ENCODE measurements at regions not wholly inside any gene's neighbourhood (a gene's known extent, or its start where the extent isn't known, plus 50 kb on each side); places are given as distances from the start of the nearest gene placed in this dataset.

DNA sequence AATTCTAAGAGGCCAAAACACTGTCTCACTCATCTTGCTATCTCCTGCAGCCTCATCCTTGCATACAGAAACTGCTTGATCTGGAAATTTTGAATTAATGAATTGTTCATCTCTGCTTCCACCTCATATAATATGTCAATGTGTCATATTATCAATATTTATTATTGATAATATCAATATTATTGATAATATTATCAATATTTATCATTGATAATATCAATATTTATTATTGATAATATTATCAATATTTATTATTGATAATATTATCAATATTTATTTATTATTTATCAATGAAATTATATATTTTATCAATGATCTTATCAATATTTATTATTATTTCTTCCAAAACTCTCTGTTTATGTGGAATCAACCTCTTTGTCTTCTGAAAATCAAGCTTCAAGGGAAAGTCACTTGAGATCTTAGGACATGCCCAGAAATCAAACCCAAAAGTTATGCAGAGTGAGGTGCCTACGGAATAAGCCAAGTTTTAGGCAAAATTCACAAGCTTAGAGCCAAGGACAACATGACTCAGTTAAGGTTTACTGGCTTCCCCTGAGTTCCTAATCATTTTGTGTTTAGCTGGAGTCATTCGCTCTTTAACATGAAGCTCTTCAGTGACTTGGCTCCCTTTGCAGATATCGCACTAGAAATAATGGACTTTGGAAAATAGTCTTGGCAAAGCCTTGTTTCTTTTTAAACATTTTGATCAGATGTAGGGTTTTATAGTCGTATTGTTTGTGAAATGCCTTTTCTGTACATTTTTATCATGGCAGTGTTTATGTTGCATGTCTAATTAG is 297.1 kb upstream of the RARB start:
- Histone ChIP-seq H3K9me3 (peaks cover 2 to 12% of the 10 kb centered on the region in 2 donors), H3K4me1 (no peaks in the 10 kb centered on the region), H3K27ac (no peak overlapping the region), H3K4me3 (no peak overlapping the region), H3K36me3 (no peaks in the 10 kb centered on the region), H3K27me3 (no peaks in the 10 kb centered on the region)
- DNase-seq (ENCODE audit: low spot score in 2 of 2) = no peak
- intact Hi-C loops (cut with DNase I) = no loop called here
- TF ChIP-seq, protein P1, sequence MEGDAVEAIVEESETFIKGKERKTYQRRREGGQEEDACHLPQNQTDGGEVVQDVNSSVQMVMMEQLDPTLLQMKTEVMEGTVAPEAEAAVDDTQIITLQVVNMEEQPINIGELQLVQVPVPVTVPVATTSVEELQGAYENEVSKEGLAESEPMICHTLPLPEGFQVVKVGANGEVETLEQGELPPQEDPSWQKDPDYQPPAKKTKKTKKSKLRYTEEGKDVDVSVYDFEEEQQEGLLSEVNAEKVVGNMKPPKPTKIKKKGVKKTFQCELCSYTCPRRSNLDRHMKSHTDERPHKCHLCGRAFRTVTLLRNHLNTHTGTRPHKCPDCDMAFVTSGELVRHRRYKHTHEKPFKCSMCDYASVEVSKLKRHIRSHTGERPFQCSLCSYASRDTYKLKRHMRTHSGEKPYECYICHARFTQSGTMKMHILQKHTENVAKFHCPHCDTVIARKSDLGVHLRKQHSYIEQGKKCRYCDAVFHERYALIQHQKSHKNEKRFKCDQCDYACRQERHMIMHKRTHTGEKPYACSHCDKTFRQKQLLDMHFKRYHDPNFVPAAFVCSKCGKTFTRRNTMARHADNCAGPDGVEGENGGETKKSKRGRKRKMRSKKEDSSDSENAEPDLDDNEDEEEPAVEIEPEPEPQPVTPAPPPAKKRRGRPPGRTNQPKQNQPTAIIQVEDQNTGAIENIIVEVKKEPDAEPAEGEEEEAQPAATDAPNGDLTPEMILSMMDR (IDR thresholded peaks at IDR 0.05) = no peak

DNA sequence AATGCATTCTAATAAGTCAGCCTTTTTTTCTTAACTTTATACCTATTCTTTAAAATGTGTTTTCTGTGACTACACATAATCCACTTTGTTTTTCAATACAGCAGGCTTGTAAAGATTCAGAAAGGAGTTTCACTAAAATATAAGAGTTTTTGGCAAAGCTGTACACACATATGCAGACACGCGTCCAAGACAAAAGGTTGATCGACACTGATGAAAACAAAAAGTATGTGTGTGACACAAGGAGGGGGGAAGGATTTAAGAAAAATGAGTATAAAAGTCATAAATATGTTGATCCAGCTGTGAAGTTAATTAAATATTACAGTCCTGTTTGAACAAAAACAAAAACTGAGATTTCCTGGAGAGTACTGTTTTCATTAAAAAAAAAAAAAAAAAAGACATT is 294.5 kb upstream of the RARB start:
- Histone ChIP-seq H3K36me3 (no peaks in the 10 kb centered on the region), H3K27ac (no peak overlapping the region), H3K9me3 (peaks cover 2 to 9% of the 10 kb centered on the region in 2 donors), H3K27me3 (no peaks in the 10 kb centered on the region), H3K4me1 (no peaks in the 10 kb centered on the region), H3K4me3 (no peak overlapping the region)
- intact Hi-C loops (cut with DNase I) = no loop called here
- DNase-seq (ENCODE audit: low spot score in 2 of 2) = no peak
- TF ChIP-seq, protein P1 (IDR thresholded peaks at IDR 0.05) = no peak

DNA sequence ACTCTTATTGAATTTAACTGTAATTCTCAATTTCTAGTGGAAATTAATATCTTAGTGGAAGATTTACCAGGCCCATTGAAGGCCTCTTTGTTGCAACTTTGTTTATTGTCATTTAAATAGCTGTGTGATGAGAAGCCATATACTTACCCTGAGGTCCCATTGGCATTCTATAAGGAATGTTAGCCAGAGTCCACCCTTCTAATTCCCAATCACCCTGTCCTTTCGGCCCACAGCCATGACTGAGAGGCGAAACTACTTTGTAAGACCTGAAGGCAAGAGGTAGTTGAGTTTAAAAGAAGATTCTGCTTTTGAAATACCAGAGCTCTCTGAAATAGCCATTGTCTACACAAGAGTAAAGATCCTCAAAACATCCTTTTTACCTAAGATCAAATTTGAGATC is 290.5 kb upstream of the RARB start:
- intact Hi-C loops (cut with DNase I) = no loop called here
- H3K27ac ChIP-seq = no peak overlapping the region

DNA sequence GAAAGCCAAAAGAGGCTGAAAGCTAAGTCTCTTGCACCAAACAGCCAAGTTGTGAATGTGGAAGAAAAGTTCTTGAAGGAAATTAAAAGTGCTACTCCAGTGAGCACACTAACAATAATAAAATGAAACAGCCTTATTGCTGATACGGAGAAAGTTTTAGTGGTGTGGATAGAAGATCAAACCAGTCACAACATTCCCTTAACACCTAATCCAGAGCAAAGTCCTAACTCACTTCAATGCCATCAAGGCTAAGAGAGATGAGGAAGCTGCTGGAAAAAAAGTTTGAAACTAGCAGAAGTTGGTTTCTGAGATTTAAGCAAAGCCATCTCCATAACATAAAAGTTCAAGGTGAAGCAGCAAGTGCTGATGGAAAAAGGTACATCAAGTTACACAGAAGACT is 288.8 kb upstream of the RARB start:
- intact Hi-C loops (cut with DNase I) = no loop called here
- TF ChIP-seq, protein P1 (IDR thresholded peaks at IDR 0.05) = no peak

More for the DNA sequence above, 290.5 kb upstream of the RARB start:
- TF ChIP-seq, protein P1 (IDR thresholded peaks at IDR 0.05) = no peak
- H3K4me1 ChIP-seq = no peaks in the 10 kb centered on the region
- no peak overlapping the region for H3K4me3 ChIP-seq
- H3K9me3 ChIP-seq = no peaks in the 10 kb centered on the region
- no peaks in the 10 kb centered on the region for H3K36me3 ChIP-seq
- DNase-seq (ENCODE audit: low spot score in 2 of 2) = no peak
- no peaks in the 10 kb centered on the region for H3K27me3 ChIP-seq

DNA sequence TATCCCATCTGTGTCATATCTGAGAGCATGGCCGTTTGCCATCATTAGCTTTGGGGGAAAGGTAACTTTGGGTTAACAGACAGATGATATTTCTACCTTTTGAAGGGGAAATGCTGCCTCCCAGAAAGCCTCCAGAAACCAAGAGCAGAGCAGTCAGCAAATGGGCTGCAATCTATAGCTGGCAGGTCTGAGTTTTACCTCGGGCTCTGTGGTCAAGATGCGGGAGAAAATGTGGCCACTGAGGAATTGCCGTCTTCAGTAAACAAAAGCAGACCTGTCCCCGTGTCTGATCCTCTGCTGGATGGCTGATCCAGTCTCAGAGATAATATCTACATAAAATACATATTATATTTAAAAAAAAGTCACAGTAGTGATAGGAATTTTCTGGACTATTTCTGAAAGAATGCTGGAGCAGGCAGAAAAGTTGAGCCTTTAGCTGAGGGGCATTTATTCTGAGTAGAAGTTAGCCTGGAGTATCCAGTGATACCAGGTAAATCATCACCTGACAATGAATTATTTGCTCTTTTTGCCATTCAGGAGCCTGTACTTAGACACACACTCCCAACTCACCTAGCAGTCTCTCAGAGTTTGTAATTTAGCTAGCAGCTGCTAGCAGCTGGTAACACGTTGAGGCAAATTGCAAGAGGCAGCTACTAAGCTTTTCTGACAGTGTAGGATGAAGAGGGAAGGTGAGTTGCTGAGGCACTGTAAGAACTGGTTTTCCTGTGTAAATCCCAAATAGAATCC is 285.3 kb upstream of the RARB start:
- H3K4me1 ChIP-seq = no peaks in the 10 kb centered on the region
- H3K9me3 ChIP-seq = no peaks in the 10 kb centered on the region
- H3K27me3 ChIP-seq = no peaks in the 10 kb centered on the region
- no peaks in the 10 kb centered on the region for H3K36me3 ChIP-seq
- H3K4me3 ChIP-seq = no peak overlapping the region
- intact Hi-C loops (cut with DNase I) = no loop called here
- DNase-seq (ENCODE audit: low spot score in 2 of 2) = no peak
- TF ChIP-seq, protein P1 (IDR thresholded peaks at IDR 0.05) = no peak
- no peak overlapping the region for H3K27ac ChIP-seq

More for the DNA sequence above, 288.8 kb upstream of the RARB start:
- Histone ChIP-seq H3K9me3 (no peaks in the 10 kb centered on the region), H3K27me3 (no peaks in the 10 kb centered on the region), H3K27ac (no peak overlapping the region), H3K36me3 (no peaks in the 10 kb centered on the region), H3K4me1 (no peaks in the 10 kb centered on the region), H3K4me3 (no peak overlapping the region)
- DNase-seq (ENCODE audit: low spot score in 2 of 2) = no peak

All from ascending aorta (tissue), 2 donors.